Trophoblast cell (in vitro differentiated cells and primary cell): ENCODE measurements at regions not wholly inside any gene's neighbourhood (a gene's known extent, or its start where the extent isn't known, plus 50 kb on each side); places are given as distances from the start of the nearest gene placed in this dataset.

Experiments used
- DNase-seq, 2 donors: peaks; one replicate each; pipeline ENCODE4 v3.0.0-alpha.2; 2016
- H2AFZ ChIP-seq: 2 replicates; pipeline ENCODE4 v1.6.1; 2013; ENCODE audit warnings: low read length, moderate library complexity, mild to moderate bottlenecking; ENCODE audit not compliant: insufficient read depth, poor library complexity
- H2AK5ac ChIP-seq: 2 replicates; pipeline ENCODE4 v1.6.1; 2013; ENCODE audit warnings: mild to moderate bottlenecking, low read length
- H2BK120ac ChIP-seq: 2 replicates; pipeline ENCODE4 v1.6.1; 2013; ENCODE audit warnings: low read length, mild to moderate bottlenecking, moderate library complexity; ENCODE audit not compliant: insufficient read depth, poor library complexity
- H2BK12ac ChIP-seq: 2 replicates; pipeline ENCODE4 v1.6.1; 2013; ENCODE audit warnings: mild to moderate bottlenecking, low read length, moderate library complexity
- H2BK5ac ChIP-seq: 2 replicates; pipeline ENCODE4 v1.6.1; 2013; ENCODE audit warnings: low read length, low read depth, moderate library complexity, mild to moderate bottlenecking; ENCODE audit not compliant: poor library complexity
- H3K14ac ChIP-seq: 2 replicates; pipeline ENCODE4 v1.6.1; 2013; ENCODE audit warnings: mild to moderate bottlenecking, low read length
- H3K18ac ChIP-seq: 2 replicates; pipeline ENCODE4 v1.6.1; 2013; ENCODE audit warnings: mild to moderate bottlenecking, low read length
- H3K23ac ChIP-seq: 2 replicates; pipeline ENCODE4 v1.6.1; 2013; ENCODE audit warnings: low read length
- H3K27ac ChIP-seq: 2 replicates; pipeline ENCODE4 v1.5.1; 2013; ENCODE audit warnings: low read depth, mild to moderate bottlenecking, inconsistent platforms, low read length, moderate library complexity
- H3K27me3 ChIP-seq: 2 replicates; pipeline ENCODE4 v1.6.1; 2013; ENCODE audit warnings: inconsistent platforms, mild to moderate bottlenecking, low read length, moderate library complexity; ENCODE audit not compliant: insufficient read depth
- H3K36me3 ChIP-seq, 2 experiments: 1 replicate in 1 of 2; 2 replicates in 1 of 2; pipeline ENCODE4 v1.6.1; 2013; ENCODE audit warnings: low read length in 2 of 2, mild to moderate bottlenecking in 2 of 2, moderate library complexity in 1 of 2; ENCODE audit not compliant: insufficient read depth in 2 of 2, control insufficient read depth in 1 of 2
- H3K4ac ChIP-seq: 2 replicates; pipeline ENCODE4 v1.6.1; 2013; ENCODE audit warnings: low read depth, mild to moderate bottlenecking, low read length, moderate library complexity
- H3K4me1 ChIP-seq, 2 experiments: 1 replicate in 1 of 2; 2 replicates in 1 of 2; pipeline ENCODE4 v1.6.1; 2013; ENCODE audit warnings: low read length in 2 of 2, mild to moderate bottlenecking in 2 of 2, moderate library complexity in 1 of 2; ENCODE audit not compliant: insufficient read depth in 2 of 2, control insufficient read depth in 1 of 2
- H3K4me2 ChIP-seq: 2 replicates; pipeline ENCODE4 v1.6.1; 2013; ENCODE audit warnings: inconsistent platforms, mild to moderate bottlenecking, low read length, moderate library complexity
- H3K4me3 ChIP-seq: 2 replicates; pipeline ENCODE4 v1.5.1; 2013; ENCODE audit warnings: mild to moderate bottlenecking, low read depth, low read length, inconsistent platforms
- H3K79me1 ChIP-seq: one replicate; pipeline ENCODE4 v1.6.1; 2013; ENCODE audit warnings: low read length
- H3K79me2 ChIP-seq: 2 replicates; pipeline ENCODE4 v1.6.1; 2013; ENCODE audit warnings: low read length, mild to moderate bottlenecking; ENCODE audit not compliant: control insufficient read depth, insufficient read depth, poor library complexity
- H3K9ac ChIP-seq: 2 replicates; pipeline ENCODE4 v1.6.1; 2013; ENCODE audit warnings: mild to moderate bottlenecking, low read length
- H3K9me3 ChIP-seq: 2 replicates; pipeline ENCODE4 v1.6.1; 2013; ENCODE audit warnings: low read depth, mild to moderate bottlenecking, control low read depth, inconsistent platforms, low read length; ENCODE audit not compliant: insufficient read depth
- H4K12ac ChIP-seq: 2 replicates; pipeline ENCODE4 v1.6.1; 2013; ENCODE audit warnings: low read depth, mild to moderate bottlenecking, low read length, moderate library complexity
- H4K8ac ChIP-seq: 2 replicates; pipeline ENCODE4 v1.6.1; 2013; ENCODE audit warnings: low read depth, mild to moderate bottlenecking, low read length, moderate library complexity
- H4K91ac ChIP-seq: one replicate; pipeline ENCODE4 v1.6.1; 2013; ENCODE audit warnings: low read depth, mild to moderate bottlenecking, low read length, moderate library complexity
- WGBS: extraction: QIAGEN DNeasy Blood & Tissue Kit; methylation state at CpG from one replicate; pipeline ENCODE4 v1.1.7; 2013; ENCODE audit warnings: missing lambda C conversion rate; ENCODE audit not compliant: insufficient read length, insufficient coverage; ENCODE audit errors: extremely low coverage; 5-methylcytosine and 5-hydroxymethylcytosine counted together

DNA sequence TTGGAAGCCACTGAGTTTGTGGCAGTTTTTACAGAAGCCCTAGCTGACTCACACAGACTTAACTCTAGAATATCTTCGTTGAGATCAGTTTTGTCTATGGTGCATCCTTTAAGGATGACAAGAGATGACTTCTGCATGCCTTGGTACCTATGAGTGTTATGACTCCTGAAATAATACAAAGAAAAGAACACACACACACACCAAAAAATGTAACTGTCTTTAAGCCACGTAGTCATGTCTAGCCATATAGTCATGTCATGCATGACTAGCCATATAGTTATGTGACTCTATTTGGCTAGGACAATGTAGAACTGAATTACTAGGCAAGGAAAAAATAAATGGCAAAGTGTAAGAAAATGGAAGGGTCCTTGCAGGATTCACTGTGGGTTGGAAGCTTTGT is 447.8 kb downstream of the NLGN4X start:
- no peaks in the 10 kb centered on the region for H3K79me1 ChIP-seq
- H3K18ac ChIP-seq: no peak overlapping the region
- no peak overlapping the region for H2AK5ac ChIP-seq
- H3K4me2 ChIP-seq: no peak overlapping the region
- H2AFZ ChIP-seq: no peak overlapping the region
- no peak overlapping the region for H3K9ac ChIP-seq
- H2BK120ac ChIP-seq: no peak overlapping the region
- no peak for DNase-seq
- H3K4ac ChIP-seq: no peak overlapping the region
- H3K27me3 ChIP-seq: no peaks in the 10 kb centered on the region
- no peak overlapping the region for H3K23ac ChIP-seq
- H2BK5ac ChIP-seq: no peak overlapping the region
- no peak overlapping the region for H3K4me3 ChIP-seq
- no peak overlapping the region for H4K8ac ChIP-seq
- H3K27ac ChIP-seq: no peak overlapping the region
- H4K91ac ChIP-seq: no peak overlapping the region
- H2BK12ac ChIP-seq: no peak overlapping the region
- no peak overlapping the region for H4K12ac ChIP-seq
- no peaks in the 10 kb centered on the region for H3K79me2 ChIP-seq
- H3K14ac ChIP-seq: no peak overlapping the region
- WGBS: no CpG with 5 or more reads among the region's 2 CpGs
- H3K4me1 ChIP-seq: no peaks in the 10 kb centered on the region
- H3K36me3 ChIP-seq: no peaks in the 10 kb centered on the region
- H3K9me3 ChIP-seq: no peaks in the 10 kb centered on the region

DNA sequence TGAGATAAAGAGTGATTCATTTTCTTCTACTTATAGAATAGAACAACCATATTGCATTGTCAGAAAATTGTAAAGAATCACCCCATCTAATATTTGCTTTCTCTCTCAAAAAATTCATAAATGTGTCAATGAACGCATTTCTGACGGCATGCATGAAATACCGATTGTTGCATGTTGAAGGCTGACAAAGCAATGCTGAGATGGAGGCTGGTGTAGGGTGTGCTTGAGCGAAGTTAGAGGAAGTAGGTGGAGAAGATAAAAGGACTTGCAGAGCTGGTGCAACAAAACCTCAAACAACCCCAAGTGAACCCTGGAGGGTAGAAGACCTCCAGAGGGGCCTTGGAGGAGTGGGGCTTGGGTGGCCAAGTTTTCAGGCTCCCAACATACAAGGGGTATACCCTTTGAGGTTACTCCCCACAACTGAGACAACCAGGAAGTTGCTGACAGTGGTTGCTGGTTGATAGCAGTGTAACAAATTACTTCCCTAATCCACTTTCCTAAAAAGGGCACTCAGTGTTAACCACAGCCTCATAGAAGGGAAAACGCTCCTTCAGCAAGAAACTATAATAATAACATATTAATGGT is 452.7 kb downstream of the NLGN4X start:
- H4K91ac ChIP-seq: no peak overlapping the region
- no peak overlapping the region for H2BK5ac ChIP-seq
- WGBS: no CpG with 5 or more reads among the region's 5 CpGs
- no peaks in the 10 kb centered on the region for H3K79me2 ChIP-seq
- H3K79me1 ChIP-seq: no peaks in the 10 kb centered on the region
- no peak overlapping the region for H4K12ac ChIP-seq
- no peak overlapping the region for H2AFZ ChIP-seq
- H3K4me3 ChIP-seq: no peak overlapping the region
- no peak overlapping the region for H2BK120ac ChIP-seq
- H3K4me1 ChIP-seq: no peaks in the 10 kb centered on the region
- no peak overlapping the region for H2AK5ac ChIP-seq
- H3K4ac ChIP-seq: no peak overlapping the region
- H3K14ac ChIP-seq: no peak overlapping the region
- no peaks in the 10 kb centered on the region for H3K9me3 ChIP-seq
- no peak overlapping the region for H3K4me2 ChIP-seq
- H3K9ac ChIP-seq: no peak overlapping the region
- no peak overlapping the region for H2BK12ac ChIP-seq
- no peak overlapping the region for H3K18ac ChIP-seq
- H4K8ac ChIP-seq: no peak overlapping the region
- no peaks in the 10 kb centered on the region for H3K27me3 ChIP-seq
- no peaks in the 10 kb centered on the region for H3K36me3 ChIP-seq
- H3K27ac ChIP-seq: no peak overlapping the region
- DNase-seq: no peak
- no peak overlapping the region for H3K23ac ChIP-seq

DNA sequence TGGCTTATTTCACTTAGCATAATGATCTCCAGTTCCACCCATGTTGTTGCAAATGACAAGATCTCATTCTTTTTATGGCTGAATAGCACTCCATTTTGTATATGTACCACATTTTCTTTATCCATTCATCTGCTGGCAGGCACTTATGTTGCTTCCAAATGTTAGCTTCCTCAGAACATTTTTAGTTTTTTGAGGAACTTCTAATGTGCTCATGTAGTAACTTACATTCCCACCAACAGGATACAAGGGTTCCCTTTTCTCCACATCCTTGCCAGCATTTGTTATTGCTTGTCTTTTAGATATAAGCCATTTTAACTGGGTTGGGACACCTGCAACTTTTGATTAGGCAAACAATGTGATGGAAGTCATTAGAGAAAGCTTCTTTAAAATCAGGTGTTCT is 454.2 kb downstream of the NLGN4X start:
- Histone ChIP-seq H2BK120ac (no peak overlapping the region), H4K8ac (no peak overlapping the region), H2BK5ac (no peak overlapping the region), H3K27me3 (no peaks in the 10 kb centered on the region), H3K9me3 (no peaks in the 10 kb centered on the region), H3K14ac (no peak overlapping the region), H3K23ac (no peak overlapping the region), H3K79me2 (no peaks in the 10 kb centered on the region), H3K79me1 (no peaks in the 10 kb centered on the region), H2BK12ac (no peak overlapping the region), H3K9ac (no peak overlapping the region), H3K4me2 (no peak overlapping the region), H3K4me3 (no peak overlapping the region), H3K4ac (no peak overlapping the region), H3K27ac (no peak overlapping the region), H4K91ac (no peak overlapping the region), H3K4me1 (no peaks in the 10 kb centered on the region), H2AFZ (no peak overlapping the region), H3K36me3 (no peaks in the 10 kb centered on the region), H3K18ac (no peak overlapping the region), H2AK5ac (no peak overlapping the region), H4K12ac (no peak overlapping the region)
- no peak for DNase-seq

GRCh38 chrX:5771441-5771840 is 457.2 kb downstream of the NLGN4X start:
- Histone ChIP-seq H3K23ac (no peak overlapping the region), H2AFZ (no peak overlapping the region), H3K79me2 (no peaks in the 10 kb centered on the region), H3K18ac (no peak overlapping the region), H4K12ac (no peak overlapping the region), H3K27me3 (no peaks in the 10 kb centered on the region), H3K9me3 (no peaks in the 10 kb centered on the region), H3K4me2 (no peak overlapping the region), H3K14ac (no peak overlapping the region), H3K4me1 (no peaks in the 10 kb centered on the region), H3K27ac (no peak overlapping the region), H2BK120ac (no peak overlapping the region), H3K36me3 (no peaks in the 10 kb centered on the region), H2BK12ac (no peak overlapping the region), H4K91ac (no peak overlapping the region), H2BK5ac (no peak overlapping the region), H4K8ac (no peak overlapping the region), H3K9ac (no peak overlapping the region), H2AK5ac (no peak overlapping the region), H3K79me1 (no peaks in the 10 kb centered on the region), H3K4ac (no peak overlapping the region), H3K4me3 (no peak overlapping the region)
- WGBS: no CpG with 5 or more reads among the region's 3 CpGs
- no peak for DNase-seq
